ENCODE measurements at regions not wholly inside any gene's neighbourhood (a gene's known extent, or its start where the extent isn't known, plus 50 kb on each side); places are given as distances from the start of the nearest gene placed in this dataset.

DNA sequence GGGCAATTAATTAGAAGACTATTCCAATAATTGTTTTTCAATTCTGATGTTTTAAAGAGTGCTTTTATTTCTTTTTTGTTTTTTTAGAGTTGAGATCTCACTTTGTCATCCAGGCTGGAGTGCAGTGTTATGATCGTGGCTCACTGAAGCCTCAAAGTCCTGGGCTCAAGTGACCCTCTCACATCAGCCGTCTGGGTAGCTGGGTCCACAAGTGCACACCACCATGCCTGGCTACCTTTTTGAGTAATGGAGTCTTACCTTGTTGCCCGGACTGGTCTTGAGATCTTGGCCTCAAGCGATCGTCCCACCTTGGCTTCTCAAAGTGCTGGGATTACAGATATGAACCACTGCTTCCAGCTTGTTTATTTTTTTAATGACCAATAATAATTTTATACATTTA, 207.8 kb downstream of the NDFIP2 start:
- no peak for ATAC-seq
- H3K4me3 ChIP-seq: no peak overlapping the region
- H3K9me3 ChIP-seq: no peaks in the 10 kb centered on the region
- TF ChIP-seq POLR2A (IDR thresholded peaks at IDR 0.05) (no peak), POLR2AphosphoS5 (IDR thresholded peaks at IDR 0.05) (no peak), EP300 (IDR thresholded peaks at IDR 0.05) (no peak)
- TF ChIP-seq, protein P1, sequence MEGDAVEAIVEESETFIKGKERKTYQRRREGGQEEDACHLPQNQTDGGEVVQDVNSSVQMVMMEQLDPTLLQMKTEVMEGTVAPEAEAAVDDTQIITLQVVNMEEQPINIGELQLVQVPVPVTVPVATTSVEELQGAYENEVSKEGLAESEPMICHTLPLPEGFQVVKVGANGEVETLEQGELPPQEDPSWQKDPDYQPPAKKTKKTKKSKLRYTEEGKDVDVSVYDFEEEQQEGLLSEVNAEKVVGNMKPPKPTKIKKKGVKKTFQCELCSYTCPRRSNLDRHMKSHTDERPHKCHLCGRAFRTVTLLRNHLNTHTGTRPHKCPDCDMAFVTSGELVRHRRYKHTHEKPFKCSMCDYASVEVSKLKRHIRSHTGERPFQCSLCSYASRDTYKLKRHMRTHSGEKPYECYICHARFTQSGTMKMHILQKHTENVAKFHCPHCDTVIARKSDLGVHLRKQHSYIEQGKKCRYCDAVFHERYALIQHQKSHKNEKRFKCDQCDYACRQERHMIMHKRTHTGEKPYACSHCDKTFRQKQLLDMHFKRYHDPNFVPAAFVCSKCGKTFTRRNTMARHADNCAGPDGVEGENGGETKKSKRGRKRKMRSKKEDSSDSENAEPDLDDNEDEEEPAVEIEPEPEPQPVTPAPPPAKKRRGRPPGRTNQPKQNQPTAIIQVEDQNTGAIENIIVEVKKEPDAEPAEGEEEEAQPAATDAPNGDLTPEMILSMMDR (IDR thresholded peaks at IDR 0.05): no peak
- H3K4me1 ChIP-seq: no peaks in the 10 kb centered on the region
- no peaks in the 10 kb centered on the region for H3K27me3 ChIP-seq
- 92 to 100% methylated on average over 4 to 5 of the region's 5 CpGs for WGBS, 2 donors (ENCODE audit: low coverage in 1 of 2)
- no peak overlapping the region for H3K27ac ChIP-seq
- no peaks in the 10 kb centered on the region for H3K36me3 ChIP-seq

DNA sequence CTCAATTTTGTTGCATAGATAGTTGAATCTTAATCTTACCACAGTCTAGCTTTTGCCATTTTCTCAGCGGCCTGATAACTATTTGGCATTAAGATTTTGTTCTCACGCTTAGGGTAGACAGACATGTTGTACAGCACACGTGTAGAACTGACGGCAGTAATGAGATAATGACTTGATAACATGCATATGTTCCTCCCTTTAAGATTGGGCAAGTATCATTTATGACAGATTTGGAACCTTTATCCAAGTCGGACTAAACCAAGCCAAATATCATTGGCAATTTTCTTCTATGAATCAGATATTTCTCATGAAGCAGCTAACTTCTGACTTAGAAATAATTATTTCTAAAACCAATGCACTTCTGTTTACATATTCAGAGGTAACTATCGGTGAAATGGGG, 205.5 kb downstream of the NDFIP2 start:
- no peaks in the 10 kb centered on the region for H3K36me3 ChIP-seq
- no peak for TF ChIP-seq POLR2A (IDR thresholded peaks at IDR 0.05)
- no peak for TF ChIP-seq POLR2AphosphoS5 (IDR thresholded peaks at IDR 0.05)
- TF ChIP-seq, protein P1 (IDR thresholded peaks at IDR 0.05): no peak
- TF ChIP-seq EP300 (IDR thresholded peaks at IDR 0.05): no peak
- H3K27me3 ChIP-seq: no peaks in the 10 kb centered on the region
- WGBS, 2 donors (ENCODE audit: low coverage in 1 of 2): 48 to 62% methylated on average over 6 of the region's 6 CpGs
- ATAC-seq: no peak
- H3K4me3 ChIP-seq: no peak overlapping the region
- H3K27ac ChIP-seq: no peak overlapping the region
- H3K4me1 ChIP-seq: no peaks in the 10 kb centered on the region
- peaks cover 0 to 9% (median 0%) of the 10 kb centered on the region in 3 donors for H3K9me3 ChIP-seq

DNA sequence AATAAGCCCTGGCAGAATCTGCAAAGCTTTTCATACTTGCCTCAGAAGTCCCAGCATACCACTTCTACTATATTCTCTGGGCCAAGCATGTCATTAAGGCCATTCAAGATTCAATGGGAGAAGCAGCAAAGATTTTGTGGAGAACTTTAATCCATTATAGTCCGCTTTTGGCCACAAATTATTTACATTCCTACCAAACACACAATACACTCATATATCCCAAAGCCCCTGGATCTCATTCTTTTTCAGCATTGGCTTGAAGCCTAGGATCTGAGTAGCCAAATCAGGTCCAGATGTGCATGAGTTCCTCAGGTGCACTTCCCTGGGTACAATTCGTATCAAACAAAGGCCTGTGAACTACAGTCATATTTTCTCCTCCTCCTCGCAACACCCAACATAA, 203.4 kb downstream of the NDFIP2 start:
- H3K27ac ChIP-seq: no peak overlapping the region
- no peaks in the 10 kb centered on the region for H3K4me1 ChIP-seq
- peaks cover 0 to 9% (median 0%) of the 10 kb centered on the region in 3 donors for H3K9me3 ChIP-seq
- no peaks in the 10 kb centered on the region for H3K27me3 ChIP-seq
- ATAC-seq: no peak
- WGBS, 2 donors (ENCODE audit: low coverage in 1 of 2): 83 to 94% methylated on average over 1 to 3 of the region's 3 CpGs
- no peak overlapping the region for H3K4me3 ChIP-seq
- TF ChIP-seq EP300 (IDR thresholded peaks at IDR 0.05) (no peak), POLR2A (IDR thresholded peaks at IDR 0.05) (no peak), POLR2AphosphoS5 (IDR thresholded peaks at IDR 0.05) (no peak)
- TF ChIP-seq, protein P1 (IDR thresholded peaks at IDR 0.05): no peak
- H3K36me3 ChIP-seq: no peaks in the 10 kb centered on the region

DNA sequence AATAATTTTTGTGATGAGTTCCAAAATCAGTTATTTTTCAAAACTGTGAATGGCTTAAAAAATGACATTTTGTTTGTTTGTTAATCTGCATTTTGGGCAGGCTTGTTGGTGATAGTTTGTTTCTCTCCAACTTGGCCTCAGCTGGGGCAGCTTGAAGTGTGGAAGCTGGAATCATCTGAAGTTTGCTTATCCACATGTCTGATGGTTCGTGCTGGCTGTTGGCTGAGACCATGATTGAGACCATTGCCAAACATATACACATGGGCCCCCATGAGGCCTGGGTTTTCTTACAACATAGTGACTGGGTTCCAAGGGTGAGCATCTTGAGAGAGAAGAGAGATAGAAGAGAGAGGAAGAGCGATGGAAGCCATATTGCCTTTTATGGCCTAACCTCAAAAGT, 201.2 kb downstream of the NDFIP2 start:
- TF ChIP-seq POLR2AphosphoS5 (IDR thresholded peaks at IDR 0.05) (no peak), EP300 (IDR thresholded peaks at IDR 0.05) (no peak), POLR2A (IDR thresholded peaks at IDR 0.05) (no peak)
- TF ChIP-seq, protein P1 (IDR thresholded peaks at IDR 0.05): no peak
- H3K27me3 ChIP-seq: no peaks in the 10 kb centered on the region
- no peak for ATAC-seq
- H3K4me3 ChIP-seq: no peak overlapping the region
- H3K9me3 ChIP-seq: peaks cover 0 to 9% (median 0%) of the 10 kb centered on the region in 3 donors
- H3K4me1 ChIP-seq: no peaks in the 10 kb centered on the region
- no peak overlapping the region for H3K27ac ChIP-seq
- no peaks in the 10 kb centered on the region for H3K36me3 ChIP-seq
- 83% methylated on average over 2 of the region's 2 CpGs; no CpG with 5 or more reads in 1 of the 2 donors for WGBS, 2 donors (ENCODE audit: low coverage in 1 of 2)

DNA sequence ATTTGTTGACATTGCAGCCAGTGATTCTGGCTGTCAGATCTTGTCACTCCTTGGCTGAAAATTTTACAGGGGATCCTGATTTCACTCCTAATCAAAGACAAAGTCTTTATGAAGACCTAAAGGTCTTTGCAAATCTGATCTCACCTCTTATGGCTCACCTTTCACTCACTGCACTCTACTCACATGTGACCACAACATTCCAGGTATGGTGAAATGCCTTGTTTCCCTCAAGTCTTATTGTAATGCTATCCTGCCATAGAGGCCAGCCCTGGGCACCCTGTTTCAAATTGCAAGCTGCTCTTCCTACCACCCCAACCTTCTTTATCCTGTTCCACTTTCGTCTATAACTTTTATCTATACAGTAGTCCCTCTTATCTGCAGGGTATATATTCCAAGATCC, 200.1 kb downstream of the NDFIP2 start:
- no peak for TF ChIP-seq POLR2A (IDR thresholded peaks at IDR 0.05)
- TF ChIP-seq, protein P1 (IDR thresholded peaks at IDR 0.05): no peak
- TF ChIP-seq POLR2AphosphoS5 (IDR thresholded peaks at IDR 0.05): no peak
- no peak for TF ChIP-seq EP300 (IDR thresholded peaks at IDR 0.05)
- WGBS, 2 donors (ENCODE audit: low coverage in 1 of 2): 85 to 100% methylated on average over 1 of the region's 1 CpG
- ATAC-seq: no peak

More for the DNA sequence above, 200.1 kb downstream of the NDFIP2 start:
- Histone ChIP-seq H3K36me3 (no peaks in the 10 kb centered on the region), H3K27ac (no peak overlapping the region), H3K4me1 (no peaks in the 10 kb centered on the region), H3K27me3 (no peaks in the 10 kb centered on the region), H3K9me3 (peaks cover 0 to 9% (median 0%) of the 10 kb centered on the region in 3 donors), H3K4me3 (no peak overlapping the region)

All from gastroesophageal sphincter (tissue), 4 donors.